Suppressor macrophage treated with lipopolysaccharide for 4 hours (primary cell): ENCODE measurements at regions not wholly inside any gene's neighbourhood (a gene's known extent, or its start where the extent isn't known, plus 50 kb on each side); places are given as distances from the start of the nearest gene placed in this dataset.
"Not testable (repeated sequence)": the region's sequence is repeated elsewhere in the genome, so short reads cannot be mapped to it uniquely, and the experiment has no call there.

Experiments used
- DNase-seq: peaks from one replicate; pipeline ENCODE4 v3.0.0-alpha.2; 2020

DNA sequence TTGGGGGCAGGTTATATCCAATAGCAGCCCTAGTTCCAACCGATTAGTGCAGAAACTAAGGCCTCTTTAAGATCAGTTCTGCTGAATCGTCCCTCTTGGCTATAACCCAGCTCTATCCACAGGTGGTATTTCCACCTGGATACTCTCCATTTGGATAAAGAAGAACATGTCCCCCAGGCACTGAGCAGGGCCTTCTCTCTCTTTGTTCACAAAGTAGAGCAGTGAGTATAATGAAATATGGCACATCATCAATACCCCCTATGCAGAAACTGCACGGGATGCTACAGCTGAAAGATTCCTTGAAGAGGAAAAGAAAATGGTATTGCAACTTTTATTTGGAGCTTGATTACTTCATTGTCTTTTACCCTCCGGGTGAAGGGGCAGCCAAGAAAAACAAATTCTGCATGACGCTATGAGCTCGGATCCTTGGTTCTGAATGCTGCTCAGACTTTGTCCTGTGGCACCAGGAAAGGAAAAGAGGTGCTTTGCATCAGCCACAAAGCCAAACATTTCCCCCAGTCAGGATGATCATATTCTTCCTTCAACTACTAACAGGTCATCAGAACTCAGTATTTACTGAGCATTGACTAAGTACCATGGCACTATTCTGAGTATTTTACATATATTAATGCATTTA is 399.7 kb downstream of the NPIPA8 start:
- DNase-seq, result no peak

- no peak for DNase-seq
Observed at GRCh38 chr16:17930280-17930679, 406.3 kb downstream of the NPIPA8 start.

GRCh38 chr16:17926866-17927399 is 409.6 kb downstream of the NPIPA8 start:
- no peak for DNase-seq

DNA sequence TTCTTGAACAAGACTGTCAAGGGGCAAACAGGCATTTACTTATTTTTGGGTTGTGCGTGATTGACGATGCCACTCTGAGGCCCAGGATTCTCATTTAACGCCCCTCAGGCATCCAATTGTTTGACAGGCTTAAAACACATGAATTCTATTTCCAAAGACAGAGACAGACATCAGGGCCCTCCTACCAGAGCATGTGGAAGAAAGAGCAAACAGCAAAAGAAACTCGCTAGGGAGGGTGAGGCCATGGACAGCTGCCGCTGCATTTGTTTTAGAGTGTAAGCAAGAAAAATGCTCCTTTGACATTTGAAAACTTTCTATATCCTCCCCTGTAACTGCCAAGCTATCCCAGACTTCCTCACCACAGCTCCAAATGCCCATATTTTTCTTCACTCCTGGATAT is 410.1 kb downstream of the NPIPA8 start:
- DNase-seq, result no peak

GRCh38 chr16:17925761-17926160 is 410.8 kb downstream of the NPIPA8 start:
- DNase-seq, result no peak

- DNase-seq, result peak; percentile 58
Observed at GRCh38 chr16:17921357-17921978, 415.1 kb downstream of the NPIPA8 start.

GRCh38 chr16:17917316-17918019 is 419.1 kb downstream of the NPIPA8 start:
- no peak for DNase-seq

DNA sequence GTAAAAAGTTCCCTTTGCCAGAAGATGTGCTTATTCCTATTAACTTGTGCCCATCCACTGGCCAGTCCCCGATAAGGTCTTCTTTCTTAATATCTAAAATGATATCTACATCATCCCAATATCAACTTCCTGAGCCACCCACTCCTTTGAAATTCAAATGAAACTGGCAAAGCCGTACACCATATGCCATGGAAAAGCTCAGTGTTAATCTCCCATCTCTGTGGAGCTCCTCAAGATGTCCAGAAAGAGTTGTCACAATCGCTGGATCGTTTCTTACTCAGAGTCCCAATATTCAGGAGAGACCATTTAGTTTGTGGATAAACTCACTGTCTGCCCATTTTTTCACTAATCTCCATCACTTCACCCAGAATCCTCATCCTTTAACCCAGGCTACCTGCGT is 420.7 kb downstream of the NPIPA8 start:
- DNase-seq, result no peak

- DNase-seq, result no peak
Observed at GRCh38 chr16:17914168-17914567, 422.4 kb downstream of the NPIPA8 start.

DNA sequence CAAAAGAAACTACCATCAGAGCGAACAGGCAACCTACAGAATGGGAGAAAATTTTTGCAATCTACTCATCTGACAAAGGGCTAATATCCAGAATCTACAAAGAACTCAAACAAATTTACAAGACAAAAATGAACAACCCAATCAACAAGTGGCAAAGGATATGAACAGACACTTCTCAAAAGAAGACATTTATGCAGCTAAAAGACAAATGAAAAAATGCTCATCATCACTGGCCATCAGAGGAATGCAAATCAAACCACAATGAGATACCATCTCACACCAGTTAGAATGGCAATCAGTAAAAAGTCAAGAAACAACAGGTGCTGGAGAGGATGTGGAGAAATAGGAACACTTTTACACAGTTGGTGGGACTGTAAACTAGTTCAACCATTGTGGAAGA is 425.0 kb downstream of the NPIPA8 start:
- not testable (repeated sequence) for DNase-seq

DNA sequence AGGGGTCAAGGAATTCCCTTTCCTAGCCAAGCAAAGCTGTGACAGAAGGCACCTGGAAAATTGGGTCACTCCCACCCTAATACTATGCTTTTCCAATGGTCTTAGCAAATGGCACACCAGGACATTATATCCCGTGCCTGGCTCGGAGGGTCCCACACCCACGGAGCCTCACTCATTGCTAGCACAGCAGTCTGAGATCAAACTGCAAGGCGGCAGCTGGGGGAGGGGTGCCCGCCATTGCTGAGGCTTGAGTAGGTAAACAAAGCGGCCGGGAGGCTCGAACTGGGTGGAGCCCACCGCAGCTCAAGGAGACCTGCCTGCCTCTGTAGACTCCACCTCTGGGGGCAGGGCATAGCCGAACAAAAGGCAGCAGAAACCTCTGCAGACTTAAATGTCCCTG is 429.9 kb downstream of the NPIPA8 start:
- not testable (repeated sequence) for DNase-seq

- no peak for DNase-seq
Observed at GRCh38 chr16:17901309-17901708, 430.5 kb upstream of the XYLT1 start.

- DNase-seq, result no peak
Observed at GRCh38 chr16:17899141-17899540, 428.4 kb upstream of the XYLT1 start.

DNA sequence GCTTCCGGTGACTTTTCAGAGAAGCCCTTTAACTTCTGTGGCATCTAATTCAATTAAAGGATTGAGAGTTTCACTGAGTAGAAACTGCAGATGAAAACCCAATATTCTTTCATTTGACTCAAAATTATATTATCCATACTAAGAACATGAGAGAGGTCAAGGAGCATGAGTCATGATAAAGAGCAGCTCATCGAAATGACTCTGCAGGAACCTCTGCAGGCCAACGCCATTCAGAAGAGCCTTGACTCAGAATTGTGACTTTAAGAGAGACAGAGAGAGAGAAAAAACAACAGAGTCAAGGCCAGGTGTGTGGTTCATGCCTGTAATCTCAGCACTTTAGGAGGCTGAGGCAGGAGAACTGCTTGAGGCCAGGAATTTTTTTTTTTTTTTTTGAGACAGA is 417.2 kb upstream of the XYLT1 start:
- DNase-seq, result no peak

DNA sequence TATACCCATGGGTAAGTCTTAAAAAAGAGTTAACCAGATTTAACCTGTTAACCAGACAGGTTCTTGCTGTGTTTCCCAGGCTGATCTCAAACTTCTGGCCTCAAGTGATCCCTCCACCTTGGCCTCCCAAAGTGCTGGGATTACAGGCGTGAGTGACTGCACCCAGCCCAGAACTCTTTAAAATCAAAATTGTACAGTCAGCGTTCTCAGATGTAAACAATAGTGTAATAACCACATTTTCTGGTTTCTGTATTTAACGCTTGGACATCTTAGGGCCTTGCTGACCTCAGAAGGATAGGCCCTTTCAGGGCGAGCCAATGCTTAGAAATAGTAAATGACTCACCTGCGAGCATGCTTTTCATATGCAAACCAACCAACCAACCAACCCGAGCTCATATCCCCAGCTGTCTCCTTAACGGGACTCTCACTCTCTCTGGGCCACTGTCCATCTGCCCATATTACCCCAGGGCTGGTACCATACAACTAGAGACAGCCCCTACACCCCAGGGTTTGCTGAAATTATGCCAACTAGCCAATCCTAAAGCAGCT is 415.0 kb upstream of the XYLT1 start:
- DNase-seq, result no peak

- DNase-seq, result no peak
Observed at GRCh38 chr16:17877821-17878360, 407.1 kb upstream of the XYLT1 start.

GRCh38 chr16:17866996-17867395 is 396.2 kb upstream of the XYLT1 start:
- no peak for DNase-seq

GRCh38 chr16:17861981-17862479 is 391.3 kb upstream of the XYLT1 start:
- DNase-seq, result no peak

DNA sequence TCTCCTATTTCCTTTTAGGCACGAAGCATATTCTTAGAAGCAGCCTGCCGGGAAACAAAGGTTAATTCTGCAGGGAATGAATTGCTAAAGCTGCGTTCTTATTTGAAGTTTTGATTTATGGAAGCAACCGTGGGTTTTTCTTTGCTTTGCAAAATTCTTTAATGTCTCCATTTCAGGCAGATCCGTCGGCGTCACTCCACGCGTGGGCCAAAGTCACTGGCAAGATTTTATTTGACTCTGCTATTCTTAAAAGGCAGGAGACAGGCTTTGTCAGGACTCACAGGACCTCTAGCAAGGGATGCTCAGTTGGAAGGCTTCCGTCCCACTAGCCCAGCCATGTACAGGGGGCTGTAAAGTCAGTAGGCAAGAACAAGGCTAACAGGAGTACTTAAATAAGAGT is 387.3 kb upstream of the XYLT1 start:
- no peak for DNase-seq

DNA sequence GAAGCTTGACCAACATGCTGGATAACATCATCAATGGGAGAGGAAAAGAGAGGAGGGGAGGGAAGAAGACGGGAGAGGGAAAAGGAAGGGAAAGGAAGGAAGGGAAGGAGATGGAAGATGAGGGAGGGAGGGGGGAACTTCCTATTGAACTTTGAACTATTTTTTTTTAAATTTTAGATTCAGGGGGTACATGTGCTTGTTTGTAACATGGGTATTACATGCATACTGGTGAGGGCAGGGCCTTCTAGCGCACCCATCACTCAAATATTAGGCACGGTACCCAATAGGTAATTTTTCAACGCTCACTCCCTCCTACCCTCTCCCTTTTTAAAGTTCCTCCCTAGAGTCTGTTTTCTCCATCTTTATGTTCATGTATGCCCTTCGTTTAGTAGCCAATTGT is 383.2 kb upstream of the XYLT1 start:
- no peak for DNase-seq

DNA sequence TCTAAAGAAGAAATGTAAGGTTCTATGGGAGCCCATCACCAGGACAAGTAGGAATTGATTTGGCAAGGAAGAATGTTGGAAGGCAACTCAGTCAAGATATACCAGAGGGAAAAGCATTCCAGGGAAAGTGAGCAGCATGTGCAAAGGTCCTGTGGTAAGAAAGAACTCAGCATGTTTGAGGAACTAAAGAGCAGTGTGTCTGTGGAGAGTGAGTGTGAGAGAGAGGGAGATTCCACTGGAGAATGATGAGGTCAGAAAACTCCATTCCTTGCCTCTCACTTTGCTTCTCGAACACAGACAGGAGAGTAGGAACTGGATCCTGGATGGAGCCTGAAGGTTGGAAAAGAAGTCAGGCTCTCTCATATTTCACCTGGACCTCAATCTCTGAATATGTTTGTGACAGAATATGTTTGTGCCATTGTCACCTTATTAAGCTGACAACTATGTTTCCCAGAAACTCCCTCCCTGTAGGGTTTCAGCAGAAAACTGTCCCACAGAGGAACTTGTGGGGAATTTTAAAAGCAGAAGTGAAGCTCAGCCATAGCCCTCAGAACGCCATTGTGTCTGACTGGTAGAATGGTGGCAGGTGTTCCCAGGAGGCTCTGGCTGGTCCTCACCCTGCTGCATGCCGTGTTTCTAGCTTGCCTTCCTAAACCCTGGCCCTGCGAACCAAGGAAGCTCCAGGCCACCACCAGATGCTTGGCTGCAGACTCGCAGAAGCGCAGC is 382.4 kb upstream of the XYLT1 start:
- DNase-seq, result no peak

- no peak for DNase-seq
Observed at GRCh38 chr16:17850581-17851250, 380.0 kb upstream of the XYLT1 start.
